Stimulated activated CD8-positive, alpha-beta memory T cell treated with anti-CD3 and anti-CD28 coated beads, Interleukin-4, amount 100 ng/mL, for 48 hours (primary cell): ENCODE measurements at regions not wholly inside any gene's neighbourhood (a gene's known extent, or its start where the extent isn't known, plus 50 kb on each side); places are given as distances from the start of the nearest gene placed in this dataset.
A peak's percentile ranks its signal among the peaks of the same experiment; 100 is the strongest.

ENCODE experiments used
- DNase-seq: peaks from one replicate; pipeline ENCODE4 v3.0.0-alpha.2; 2020

- no peak for DNase-seq
Observed at GRCh38 chrX:49773993-49774392, 55.1 kb upstream of the PAGE4 start.

- no peak for DNase-seq
Observed at GRCh38 chrX:49767236-49767635, 61.9 kb upstream of the PAGE4 start.

GRCh38 chrX:49762175-49762720, 66.5 kb upstream of the PAGE1 start:
- DNase-seq: no peak

- no peak for DNase-seq
Observed at GRCh38 chrX:49761481-49761880, 65.7 kb upstream of the PAGE1 start.

GRCh38 chrX:49760290-49760890, 64.6 kb upstream of the PAGE1 start:
- DNase-seq: no peak

GRCh38 chrX:49756692-49757091, 60.9 kb upstream of the PAGE1 start:
- no peak for DNase-seq

- peak; percentile 44 for DNase-seq
Observed at GRCh38 chrX:49754233-49754857, 58.6 kb upstream of the PAGE1 start.

GRCh38 chrX:49753691-49754090, 57.9 kb upstream of the PAGE1 start:
- no peak for DNase-seq

GRCh38 chrX:49748211-49748956, 52.6 kb upstream of the PAGE1 start:
- no peak for DNase-seq

- no peak for DNase-seq
Observed at GRCh38 chrX:49746306-49746705, 50.5 kb upstream of the PAGE1 start.
